ENCODE measurements at regions not wholly inside any gene's neighbourhood (a gene's known extent, or its start where the extent isn't known, plus 50 kb on each side); places are given as distances from the start of the nearest gene placed in this dataset.
"Not testable (repeated sequence)": the region's sequence is repeated elsewhere in the genome, so short reads cannot be mapped to it uniquely, and the experiment has no call there.

GRCh38 chrX:26470941-26471340 is 255.0 kb downstream of the MAGEB5 start:
- Histone ChIP-seq H3K36me3 (no peaks in the 10 kb centered on the region), H3K4me1 (no peaks in the 10 kb centered on the region), H3K9me3 (peaks cover 0 to 4% (median 0%) of the 10 kb centered on the region in 12 donors), H3K4me3 (no peak overlapping the region), H3K27ac (no peak overlapping the region), H3K27me3 (peaks cover 0 to 4% (median 0%) of the 10 kb centered on the region in 9 donors)
- TF ChIP-seq POLR2A (IDR thresholded peaks at IDR 0.05) (no peak), CTCF (IDR thresholded peaks at IDR 0.05) (no peak)
- 40 to 56% (median 48%) methylated on average over 5 of the region's 5 CpGs for WGBS, 4 donors
- intact Hi-C loops (cut with DNase I), result no loop called here
- DNase-seq (no peak), ATAC-seq (no peak)

GRCh38 chrX:26466387-26466786 is 250.4 kb downstream of the MAGEB5 start:
- Histone ChIP-seq H3K4me3 (no peak overlapping the region), H3K27me3 (no peaks in the 10 kb centered on the region), H3K36me3 (no peaks in the 10 kb centered on the region), H3K27ac (no peak overlapping the region), H3K9me3 (no peaks in the 10 kb centered on the region), H3K4me1 (no peaks in the 10 kb centered on the region)
- DNase-seq (no peak), ATAC-seq (no peak)
- intact Hi-C loops (cut with DNase I), result no loop called here
- 85 to 88% (median 86%) methylated on average over 4 of the region's 4 CpGs for WGBS, 4 donors
- no peak for TF ChIP-seq CTCF (IDR thresholded peaks at IDR 0.05)
- no peak for TF ChIP-seq POLR2A (IDR thresholded peaks at IDR 0.05)

- intact Hi-C loops (cut with DNase I), result no loop called here
- ATAC-seq, result no peak
- no peaks in the 10 kb centered on the region for H3K36me3 ChIP-seq
- no peak overlapping the region for H3K4me3 ChIP-seq
- H3K27ac ChIP-seq, result no peak overlapping the region
- H3K27me3 ChIP-seq, result no peaks in the 10 kb centered on the region
- 67 to 88% (median 79%) methylated on average over 2 of the region's 2 CpGs for WGBS, 4 donors
- TF ChIP-seq CTCF (IDR thresholded peaks at IDR 0.05) (no peak), POLR2A (IDR thresholded peaks at IDR 0.05) (no peak)
- H3K4me1 ChIP-seq, result no peaks in the 10 kb centered on the region
- DNase-seq, result no peak
- no peaks in the 10 kb centered on the region for H3K9me3 ChIP-seq
These were observed 229.3 kb downstream of the MAGEB5 start for GRCh38 chrX:26445288-26445687.

GRCh38 chrX:26444417-26444816 is 228.4 kb downstream of the MAGEB5 start:
- intact Hi-C loops (cut with DNase I), result not testable (repeated sequence)

GRCh38 chrX:26442340-26442739 is 226.4 kb downstream of the MAGEB5 start:
- Histone ChIP-seq H3K4me3 (no peak overlapping the region), H3K27me3 (no peaks in the 10 kb centered on the region), H3K4me1 (no peaks in the 10 kb centered on the region), H3K36me3 (no peaks in the 10 kb centered on the region), H3K27ac (no peak overlapping the region), H3K9me3 (no peaks in the 10 kb centered on the region)
- intact Hi-C loops (cut with DNase I), result no loop called here
- 23 to 38% (median 30%) methylated on average over 1 of the region's 1 CpG for WGBS, 4 donors
- DNase-seq, result no peak
- peak in 8 of 12 donors; percentile 9 to 32 (median 22) for TF ChIP-seq CTCF (IDR thresholded peaks at IDR 0.05)
- TF ChIP-seq POLR2A (IDR thresholded peaks at IDR 0.05), result no peak
- no peak for ATAC-seq

More at GRCh38 chrX:26444417-26444816, 228.4 kb downstream of the MAGEB5 start:
- H3K27ac ChIP-seq, H3K9me3 ChIP-seq, H3K27me3 ChIP-seq, DNase-seq, H3K4me3 ChIP-seq, H3K36me3 ChIP-seq, H3K4me1 ChIP-seq, ATAC-seq: not testable (repeated sequence)
- 81 to 93% (median 89%) methylated on average over 3 of the region's 3 CpGs for WGBS, 4 donors
